Ovary (tissue), 3 donors: ENCODE measurements at regions not wholly inside any gene's neighbourhood (a gene's known extent, or its start where the extent isn't known, plus 50 kb on each side); places are given as distances from the start of the nearest gene placed in this dataset.

Experiments
- CTCF ChIP-seq, 3 donors: fragments of 450-650 bp in 2 of 3; fragments of 200-600 bp in 1 of 3; IDR thresholded peaks; one replicate each; pipeline versions ENCODE4 v1.5.1 to v1.8.0; 2016 to 2022; ENCODE audit warnings: antibody characterized with exemption in 3 of 3, mild to moderate bottlenecking in 1 of 3
- EP300 ChIP-seq: sonication (generic); formaldehyde crosslinking; IDR thresholded peaks from one replicate; pipeline ENCODE4 v1.6.1; 2017; ENCODE audit warnings: antibody characterized with exemption
- POLR2A ChIP-seq: fragments of 450-650 bp; IDR thresholded peaks from one replicate; pipeline ENCODE4 v1.6.1; 2017; ENCODE audit warnings: antibody characterized with exemption, mild to moderate bottlenecking, moderate library complexity
- donor health status: DM: no; HTN: no; CAD: no.

GRCh38 chr1:213615226-213615916 is 372.4 kb upstream of the PROX1 start:
- TF ChIP-seq CTCF (IDR thresholded peaks at IDR 0.05) (no peak), POLR2A (no peak), EP300 (no peak)
